Mucosa of descending colon (tissue), 3 donors: ENCODE measurements at regions not wholly inside any gene's neighbourhood (a gene's known extent, or its start where the extent isn't known, plus 50 kb on each side); places are given as distances from the start of the nearest gene placed in this dataset.

Experiments
- ATAC-seq: fragments of 200-7000 bp; cut with Tn5 transposase; one replicate; pipeline ENCODE4 v1.9.1; 2020; ENCODE audit warnings: mild to moderate bottlenecking, moderate library complexity
- DNase-seq, 3 donors: peaks; one replicate each; pipeline ENCODE4 v3.0.0-alpha.2; 2020
- H3K36me3 ChIP-seq: fragments of 200-600 bp; one replicate; pipeline ENCODE4 v1.8.0; 2021; ENCODE audit warnings: low read depth, mild to moderate bottlenecking
- H3K4me1 ChIP-seq: fragments of 200-600 bp; one replicate; pipeline ENCODE4 v1.8.0; 2021; ENCODE audit warnings: low read depth, mild to moderate bottlenecking
- H3K4me3 ChIP-seq: fragments of 200-600 bp; one replicate; pipeline ENCODE4 v1.8.0; 2021; ENCODE audit warnings: mild to moderate bottlenecking
- H3K9me3 ChIP-seq: fragments of 200-600 bp; one replicate; pipeline ENCODE4 v1.8.0; 2021; ENCODE audit warnings: mild to moderate bottlenecking
- intact Hi-C, 2 donors: fragments of 100-400 bp; cut with DNase I in 1 of 2; cut with micrococcal nuclease in 1 of 2; formaldehyde crosslinking; loops; one replicate each; pipeline versions ENCODE4 v1.11.0 to v1.11.1; 2022; cut with DNase I, micrococcal nuclease
- TF ChIP-seq, protein P1 (sequence below): fragments of 200-600 bp; IDR thresholded peaks from one replicate; pipeline ENCODE4 v1.8.0; 2022; ENCODE audit warnings: antibody characterized with exemption, mild to moderate bottlenecking
- donor health status: DM: no; HTN: no; CAD: no; lungs with moderate emphysema.
- donor health status: DM: no; HTN: no; CAD: no.
- donor health status: DM: no; HTN: yes; CAD: no.

DNA sequence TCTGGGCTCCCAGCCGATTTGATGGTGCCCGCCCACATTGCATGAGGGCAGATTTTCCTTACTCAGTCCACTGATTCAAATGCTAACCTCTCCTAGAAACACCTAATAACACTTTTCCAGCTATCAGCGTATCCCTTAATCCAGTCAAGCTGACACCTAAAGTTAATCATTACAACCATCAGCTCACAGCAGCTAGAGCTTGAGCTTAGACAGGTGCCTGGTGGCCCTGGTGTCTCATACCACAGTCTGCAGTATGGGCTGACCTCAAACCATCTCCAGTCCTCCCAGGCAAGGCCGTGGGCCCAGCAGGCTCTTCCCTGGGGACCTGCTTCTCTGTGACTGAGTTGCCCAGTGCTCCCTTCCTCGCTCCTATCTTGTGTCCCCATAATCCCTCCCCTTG is 174.4 kb upstream of the NECTIN1 start:
- intact Hi-C loops: no loop called here
- Histone ChIP-seq H3K9me3 (no peaks in the 10 kb centered on the region), H3K36me3 (no peaks in the 10 kb centered on the region), H3K4me1 (peaks cover 32% of the 10 kb centered on the region), H3K4me3 (no peak overlapping the region)
- DNase-seq (peak in 1 of 3 donors; percentile 54), ATAC-seq (peak; percentile 35)
- TF ChIP-seq, protein P1, sequence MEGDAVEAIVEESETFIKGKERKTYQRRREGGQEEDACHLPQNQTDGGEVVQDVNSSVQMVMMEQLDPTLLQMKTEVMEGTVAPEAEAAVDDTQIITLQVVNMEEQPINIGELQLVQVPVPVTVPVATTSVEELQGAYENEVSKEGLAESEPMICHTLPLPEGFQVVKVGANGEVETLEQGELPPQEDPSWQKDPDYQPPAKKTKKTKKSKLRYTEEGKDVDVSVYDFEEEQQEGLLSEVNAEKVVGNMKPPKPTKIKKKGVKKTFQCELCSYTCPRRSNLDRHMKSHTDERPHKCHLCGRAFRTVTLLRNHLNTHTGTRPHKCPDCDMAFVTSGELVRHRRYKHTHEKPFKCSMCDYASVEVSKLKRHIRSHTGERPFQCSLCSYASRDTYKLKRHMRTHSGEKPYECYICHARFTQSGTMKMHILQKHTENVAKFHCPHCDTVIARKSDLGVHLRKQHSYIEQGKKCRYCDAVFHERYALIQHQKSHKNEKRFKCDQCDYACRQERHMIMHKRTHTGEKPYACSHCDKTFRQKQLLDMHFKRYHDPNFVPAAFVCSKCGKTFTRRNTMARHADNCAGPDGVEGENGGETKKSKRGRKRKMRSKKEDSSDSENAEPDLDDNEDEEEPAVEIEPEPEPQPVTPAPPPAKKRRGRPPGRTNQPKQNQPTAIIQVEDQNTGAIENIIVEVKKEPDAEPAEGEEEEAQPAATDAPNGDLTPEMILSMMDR: no peak

GRCh38 chr11:119902656-119903231 is 173.7 kb upstream of the NECTIN1 start:
- Histone ChIP-seq H3K36me3 (no peaks in the 10 kb centered on the region), H3K4me3 (no peak overlapping the region), H3K9me3 (no peaks in the 10 kb centered on the region), H3K4me1 (peaks cover 29% of the 10 kb centered on the region)
- intact Hi-C loops: no loop called here
- ATAC-seq (no peak), DNase-seq (no peak)
- TF ChIP-seq, protein P1: no peak

- H3K4me3 ChIP-seq: no peak overlapping the region
- no peak for DNase-seq
- ATAC-seq: no peak
- H3K4me1 ChIP-seq: peaks cover 23% of the 10 kb centered on the region
- H3K36me3 ChIP-seq: no peaks in the 10 kb centered on the region
- intact Hi-C loops: no loop called here
- no peaks in the 10 kb centered on the region for H3K9me3 ChIP-seq
- TF ChIP-seq, protein P1: no peak
Measured at GRCh38 chr11:119901657-119902577, 172.9 kb upstream of the NECTIN1 start.

GRCh38 chr11:119899997-119900396 is 171.0 kb upstream of the NECTIN1 start:
- intact Hi-C loops: no loop called here
- Histone ChIP-seq H3K9me3 (no peaks in the 10 kb centered on the region), H3K4me1 (peaks cover 22% of the 10 kb centered on the region), H3K4me3 (no peak overlapping the region), H3K36me3 (no peaks in the 10 kb centered on the region)
- DNase-seq: no peak
- TF ChIP-seq, protein P1: no peak
- no peak for ATAC-seq

- H3K4me1 ChIP-seq: peaks cover 2% of the 10 kb centered on the region
- intact Hi-C loops: no loop called here
- H3K9me3 ChIP-seq: no peaks in the 10 kb centered on the region
- DNase-seq (no peak), ATAC-seq (no peak)
- H3K36me3 ChIP-seq: no peaks in the 10 kb centered on the region
- no peak overlapping the region for H3K4me3 ChIP-seq
- TF ChIP-seq, protein P1: no peak
Measured at GRCh38 chr11:119897576-119897975, 168.6 kb upstream of the NECTIN1 start.
